Hematopoietic multipotent progenitor cell treated with erythropoietin and hydrocortisone succinate and interleukin-3 and kit ligand, for 15 days (in vitro differentiated cells): ENCODE measurements at regions not wholly inside any gene's neighbourhood (a gene's known extent, or its start where the extent isn't known, plus 50 kb on each side); places are given as distances from the start of the nearest gene placed in this dataset.

ENCODE experiments used
- DNase-seq: peaks from one replicate; pipeline ENCODE4 v3.0.0-alpha.2; 2015; ENCODE audit warnings: low spot score

- no peak for DNase-seq
Observed at GRCh38 chr2:239690651-239691631, 290.1 kb upstream of the HDAC4 start.

GRCh38 chr2:239689985-239690384 is 289.2 kb upstream of the HDAC4 start:
- no peak for DNase-seq

GRCh38 chr2:239689410-239689809 is 288.6 kb upstream of the HDAC4 start:
- no peak for DNase-seq

- DNase-seq: no peak
Observed at GRCh38 chr2:239688840-239689239, 288.0 kb upstream of the HDAC4 start.

GRCh38 chr2:239688122-239688681 is 287.4 kb upstream of the HDAC4 start:
- DNase-seq: no peak

GRCh38 chr2:239687441-239687840 is 286.6 kb upstream of the HDAC4 start:
- no peak for DNase-seq

GRCh38 chr2:239685965-239686364 is 285.1 kb upstream of the HDAC4 start:
- DNase-seq: no peak

GRCh38 chr2:239685556-239685955 is 284.7 kb upstream of the HDAC4 start:
- no peak for DNase-seq

GRCh38 chr2:239684996-239685395 is 284.2 kb upstream of the HDAC4 start:
- no peak for DNase-seq

- no peak for DNase-seq
Observed at GRCh38 chr2:239684271-239684810, 283.5 kb upstream of the HDAC4 start.

GRCh38 chr2:239682518-239682917 is 281.7 kb upstream of the HDAC4 start:
- DNase-seq: no peak

- no peak for DNase-seq
Observed at GRCh38 chr2:239679755-239680154, 278.9 kb upstream of the HDAC4 start.

- no peak for DNase-seq
Observed at GRCh38 chr2:239678666-239679296, 278.0 kb upstream of the HDAC4 start.

GRCh38 chr2:239678186-239678490 is 277.3 kb upstream of the HDAC4 start:
- DNase-seq: no peak

GRCh38 chr2:239677453-239678185 is 276.8 kb upstream of the HDAC4 start:
- DNase-seq: no peak

GRCh38 chr2:239676716-239677452 is 276.1 kb upstream of the HDAC4 start:
- DNase-seq: no peak

- DNase-seq: no peak
Observed at GRCh38 chr2:239675826-239676715, 275.3 kb upstream of the HDAC4 start.

GRCh38 chr2:239674981-239675825 is 274.4 kb upstream of the HDAC4 start:
- no peak for DNase-seq
